SJCRH30 (cell line): ENCODE measurements at regions not wholly inside any gene's neighbourhood (a gene's known extent, or its start where the extent isn't known, plus 50 kb on each side); places are given as distances from the start of the nearest gene placed in this dataset.

ENCODE experiments used
- DNase-seq, 2 experiments: peaks; one replicate each; pipeline ENCODE4 v3.0.0-alpha.2; 2015 to 2020
- H3K27ac ChIP-seq: fragments of 250-450 bp; sonication (Bioruptor Pico); 2 replicates; pipeline ENCODE4 v1.5.1; 2020; ENCODE audit warnings: mild to moderate bottlenecking, moderate library complexity
- H3K27me3 ChIP-seq: fragments of 250-450 bp; sonication (Bioruptor Pico); 2 replicates; pipeline ENCODE4 v1.5.1; 2020; ENCODE audit warnings: mild to moderate bottlenecking, moderate library complexity
- H3K36me3 ChIP-seq: fragments of 250-450 bp; sonication (Bioruptor Pico); 2 replicates; pipeline ENCODE4 v1.5.1; 2020; ENCODE audit warnings: mild to moderate bottlenecking, moderate library complexity
- H3K4me1 ChIP-seq: fragments of 250-450 bp; sonication (Bioruptor Pico); 2 replicates; pipeline ENCODE4 v1.5.1; 2020; ENCODE audit warnings: mild to moderate bottlenecking, moderate library complexity
- H3K4me3 ChIP-seq: fragments of 250-450 bp; sonication (Bioruptor Pico); 2 replicates; pipeline ENCODE4 v1.5.1; 2020; ENCODE audit warnings: mild to moderate bottlenecking, moderate library complexity
- H3K9me3 ChIP-seq: fragments of 250-450 bp; sonication (Bioruptor Pico); replicated peaks from 2 replicates; pipeline ENCODE4 v1.5.1; 2020; ENCODE audit warnings: mild to moderate bottlenecking, moderate library complexity

DNA sequence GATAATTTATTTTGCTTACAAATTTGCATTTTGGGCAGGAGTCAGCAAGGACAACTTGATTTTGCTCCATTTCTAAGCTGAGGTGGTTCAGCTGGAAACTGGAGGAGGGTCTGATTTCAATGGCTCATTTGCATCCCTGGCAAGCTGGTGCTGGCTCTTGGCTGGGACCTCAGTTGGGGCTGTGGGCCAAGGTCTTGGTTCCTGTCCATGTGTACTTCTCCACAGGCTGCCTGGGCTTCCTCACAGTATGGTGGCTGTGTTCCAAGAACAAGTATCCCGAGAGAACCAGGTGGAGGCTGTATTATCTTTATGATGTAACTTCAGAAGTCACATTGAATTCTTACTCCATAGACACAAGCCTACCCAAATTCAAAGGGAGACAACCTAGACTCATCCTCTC is 77.0 kb upstream of the STX18 start:
- Histone ChIP-seq H3K4me1 (no peaks in the 10 kb centered on the region), H3K4me3 (no peak overlapping the region)

DNA sequence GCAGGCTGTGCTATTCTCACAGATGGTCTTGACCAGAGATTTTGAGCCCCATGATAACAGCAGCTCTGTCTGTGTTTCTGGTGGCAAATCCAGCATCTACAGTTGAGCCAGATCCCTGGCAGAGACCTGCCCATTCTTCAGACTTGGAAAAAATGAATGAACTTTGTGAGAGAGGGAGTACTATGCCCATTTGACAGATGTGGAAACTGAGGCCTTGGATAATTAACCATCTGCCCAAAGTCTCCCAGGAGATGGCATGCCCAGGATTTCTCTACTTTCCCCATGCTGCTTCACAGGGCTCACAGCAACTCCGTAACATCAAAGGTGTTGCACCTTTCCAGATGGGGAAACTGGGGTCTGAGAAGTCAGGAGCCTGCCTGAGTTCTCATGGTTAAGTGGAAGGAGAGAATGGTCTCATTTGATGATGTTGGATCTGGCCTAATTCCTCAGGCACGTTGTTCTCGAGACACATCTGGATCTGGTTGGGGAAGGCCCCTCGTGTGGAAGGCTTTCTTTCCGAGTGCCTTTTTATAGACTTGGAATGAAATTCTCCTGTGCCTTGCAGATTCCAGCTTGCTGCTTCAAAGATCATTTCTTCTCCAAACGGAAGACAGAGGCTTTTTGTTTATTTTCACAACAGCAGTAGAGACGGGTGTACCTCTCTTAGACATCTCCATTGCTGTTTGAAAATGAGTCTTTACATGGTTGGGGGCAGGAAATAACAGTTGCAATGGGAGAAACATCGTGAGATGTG is 73.3 kb upstream of the STX18 start:
- no peak for DNase-seq
- H3K4me3 ChIP-seq: no peak overlapping the region
- no peaks in the 10 kb centered on the region for H3K36me3 ChIP-seq
- H3K27me3 ChIP-seq: no peaks in the 10 kb centered on the region
- no peaks in the 10 kb centered on the region for H3K4me1 ChIP-seq
- H3K9me3 ChIP-seq: no peaks in the 10 kb centered on the region
- H3K27ac ChIP-seq: no peak overlapping the region

More for the DNA sequence above, 77.0 kb upstream of the STX18 start:
- Histone ChIP-seq H3K9me3 (no peaks in the 10 kb centered on the region), H3K36me3 (no peaks in the 10 kb centered on the region), H3K27ac (no peak overlapping the region), H3K27me3 (no peaks in the 10 kb centered on the region)
- no peak for DNase-seq

DNA sequence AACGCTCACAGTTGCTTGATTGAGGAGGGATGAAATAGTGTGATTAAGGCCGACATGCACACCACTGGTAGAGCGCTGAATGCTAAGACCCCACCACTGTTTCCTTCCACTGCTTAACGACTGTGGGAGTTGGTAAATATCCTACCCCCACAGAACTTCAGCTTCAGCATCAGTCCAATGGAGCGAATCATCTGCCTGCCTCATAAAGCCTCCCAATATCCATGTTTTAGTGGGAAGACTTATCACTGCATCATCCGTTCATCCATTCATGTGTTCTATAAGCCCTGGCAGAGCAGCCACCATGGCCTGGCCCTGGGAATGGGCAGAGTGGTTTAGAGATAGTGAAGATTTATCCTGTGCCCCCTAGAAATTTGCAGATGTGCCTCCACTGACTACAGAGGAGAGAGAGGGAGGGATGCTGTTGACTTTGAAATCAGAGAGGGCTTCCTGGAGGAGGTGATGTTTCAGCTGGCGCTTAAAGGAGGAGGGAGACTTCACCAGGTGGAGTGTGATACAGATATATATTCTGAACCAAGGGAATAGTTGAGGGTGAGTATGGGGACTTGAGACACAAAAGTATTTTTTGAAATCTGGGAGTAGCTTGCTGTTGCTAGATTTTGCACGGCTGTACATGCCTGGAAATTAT is 71.9 kb upstream of the STX18 start:
- Histone ChIP-seq H3K4me3 (no peak overlapping the region), H3K4me1 (no peaks in the 10 kb centered on the region), H3K27ac (no peak overlapping the region), H3K27me3 (no peaks in the 10 kb centered on the region), H3K36me3 (no peaks in the 10 kb centered on the region), H3K9me3 (no peaks in the 10 kb centered on the region)
- no peak for DNase-seq

DNA sequence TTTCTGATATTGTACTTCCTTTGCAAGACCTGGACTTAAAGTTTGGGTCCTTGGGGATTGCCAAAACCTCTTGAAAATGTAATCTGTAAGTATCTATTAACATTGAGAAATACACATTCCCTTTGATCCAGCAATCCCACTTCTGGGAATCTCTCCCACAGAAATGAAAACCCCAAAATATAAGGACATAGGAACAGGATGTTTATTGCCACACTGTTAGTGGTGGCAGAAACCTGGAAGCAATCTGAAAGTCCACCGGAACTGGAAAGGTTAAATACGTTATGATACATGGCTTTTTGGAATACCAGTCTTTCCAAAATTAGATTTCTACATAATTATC is 71.2 kb upstream of the STX18 start:
- Histone ChIP-seq H3K36me3 (no peaks in the 10 kb centered on the region), H3K4me3 (no peak overlapping the region), H3K4me1 (no peaks in the 10 kb centered on the region), H3K9me3 (no peaks in the 10 kb centered on the region), H3K27ac (no peak overlapping the region), H3K27me3 (no peaks in the 10 kb centered on the region)
- DNase-seq: no peak

DNA sequence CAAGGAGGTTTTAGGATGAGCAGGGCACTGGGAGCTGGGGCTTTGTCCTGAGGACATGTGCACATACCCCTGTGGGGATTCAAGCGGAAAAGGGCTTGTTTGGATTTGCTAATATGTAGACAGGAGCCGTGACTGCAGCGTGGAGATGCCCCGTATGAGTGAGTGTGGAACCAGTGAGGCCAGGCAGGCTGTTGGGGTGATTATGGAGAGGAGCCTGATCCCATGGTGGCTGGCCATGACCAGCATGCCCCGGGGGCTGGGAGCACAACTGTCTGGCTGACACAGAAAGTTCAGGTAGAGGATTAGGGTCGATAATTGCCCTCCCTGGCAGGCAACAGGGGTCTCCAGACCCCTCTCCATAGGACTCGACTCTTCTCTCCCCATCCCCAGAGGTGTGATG is 68.8 kb upstream of the STX18 start:
- Histone ChIP-seq H3K27ac (no peak overlapping the region), H3K4me3 (no peak overlapping the region), H3K9me3 (no peaks in the 10 kb centered on the region), H3K27me3 (no peaks in the 10 kb centered on the region), H3K36me3 (no peaks in the 10 kb centered on the region), H3K4me1 (no peaks in the 10 kb centered on the region)
- no peak for DNase-seq

DNA sequence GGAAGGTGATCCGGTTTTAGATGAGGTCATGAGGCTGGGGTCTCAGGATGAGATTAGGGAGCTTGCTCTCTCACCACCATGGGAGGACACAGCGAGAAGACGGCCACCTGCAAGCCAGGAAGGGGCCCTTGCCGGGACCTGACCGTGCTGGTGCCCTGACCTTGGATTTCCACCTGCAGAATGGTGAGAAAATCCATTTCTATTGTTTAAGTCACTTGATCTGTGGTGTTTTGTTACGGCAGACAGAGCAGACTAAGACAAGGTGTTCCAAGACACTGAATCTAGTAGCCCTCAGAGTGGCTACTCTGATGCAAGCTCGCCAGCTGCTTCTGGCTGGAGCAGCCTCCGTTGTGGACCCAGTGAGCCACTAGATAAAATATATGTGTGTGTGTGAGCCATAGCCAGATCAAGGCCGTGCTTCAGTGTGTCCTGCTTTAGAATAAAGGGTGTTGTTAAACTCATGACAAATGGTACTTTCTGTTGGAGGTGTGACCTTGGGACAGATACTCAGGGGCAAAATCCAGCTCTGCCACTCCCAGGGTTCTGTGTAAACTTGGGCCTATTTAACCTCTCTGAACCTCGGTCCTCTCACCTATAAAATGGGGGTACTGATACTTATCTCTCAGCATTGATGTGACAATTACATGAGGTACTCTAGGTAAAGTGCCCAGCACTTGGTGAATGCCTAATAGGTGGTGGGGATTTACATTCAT is 67.9 kb upstream of the STX18 start:
- Histone ChIP-seq H3K9me3 (no peaks in the 10 kb centered on the region), H3K27ac (no peak overlapping the region), H3K4me1 (no peaks in the 10 kb centered on the region), H3K27me3 (no peaks in the 10 kb centered on the region), H3K36me3 (no peaks in the 10 kb centered on the region), H3K4me3 (no peak overlapping the region)
- DNase-seq: no peak

DNA sequence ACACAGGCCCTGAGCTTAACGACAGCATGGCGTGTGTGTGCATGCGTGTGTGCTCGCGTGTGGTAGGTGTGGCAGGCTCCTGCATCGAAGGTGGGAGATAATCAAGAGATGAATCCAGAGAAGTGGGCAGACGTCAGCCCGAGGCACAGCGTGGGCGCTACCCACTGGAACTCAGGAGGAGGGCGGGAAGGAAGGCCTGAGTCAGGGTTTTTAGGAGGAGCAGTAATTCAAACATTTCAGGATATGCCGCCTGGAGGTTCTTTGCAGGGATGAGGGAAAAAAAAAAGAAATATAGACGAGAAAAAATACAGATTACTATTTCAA is 66.3 kb upstream of the STX18 start:
- DNase-seq: no peak
- Histone ChIP-seq H3K4me3 (no peak overlapping the region), H3K27me3 (no peaks in the 10 kb centered on the region), H3K27ac (no peak overlapping the region), H3K4me1 (no peaks in the 10 kb centered on the region), H3K9me3 (no peaks in the 10 kb centered on the region), H3K36me3 (no peaks in the 10 kb centered on the region)

DNA sequence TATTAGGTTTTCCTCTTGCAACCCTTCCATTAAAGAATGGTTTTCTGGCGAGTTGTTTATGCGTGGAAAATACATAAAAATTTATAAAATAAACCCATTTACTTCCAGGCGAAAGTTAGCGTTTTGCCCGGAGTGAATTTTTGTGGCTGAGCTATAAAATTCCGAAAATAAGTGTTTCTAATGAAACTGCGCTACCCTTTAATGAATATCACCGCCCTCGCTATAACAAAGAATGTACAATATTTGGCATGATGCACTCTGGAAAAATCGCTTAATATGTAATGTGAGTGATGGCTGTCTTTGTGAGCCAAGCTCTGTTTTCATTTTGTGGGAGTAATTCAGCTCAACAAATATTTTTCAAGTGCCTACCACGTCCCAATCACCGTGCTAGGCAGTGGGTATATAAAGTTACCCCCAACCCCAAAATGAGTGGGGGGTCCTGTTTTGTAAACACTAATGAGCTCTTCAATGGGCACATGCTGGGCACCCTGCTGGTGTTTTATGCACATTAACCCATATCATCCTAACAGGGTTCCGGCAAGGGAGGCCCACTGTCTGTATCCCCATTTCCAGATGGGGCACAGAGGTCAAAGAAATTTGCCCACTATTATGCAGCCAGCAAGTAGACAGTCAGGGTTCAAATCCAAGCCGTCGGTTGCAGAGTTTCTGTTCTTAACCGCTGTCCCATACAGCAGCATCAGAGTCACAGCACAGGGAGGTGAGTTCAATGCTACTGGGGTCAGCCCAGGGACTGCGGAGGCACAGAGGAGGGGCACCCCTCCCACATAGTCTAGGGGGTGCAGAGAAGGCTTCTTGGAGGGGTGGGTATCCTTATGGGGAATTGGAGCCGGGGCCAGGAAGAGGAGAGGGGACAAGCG is 65.7 kb upstream of the STX18 start:
- H3K27ac ChIP-seq: no peak overlapping the region
- H3K27me3 ChIP-seq: no peaks in the 10 kb centered on the region
- DNase-seq: no peak
- H3K4me3 ChIP-seq: no peak overlapping the region
- H3K4me1 ChIP-seq: no peaks in the 10 kb centered on the region
- no peaks in the 10 kb centered on the region for H3K36me3 ChIP-seq
- no peaks in the 10 kb centered on the region for H3K9me3 ChIP-seq

DNA sequence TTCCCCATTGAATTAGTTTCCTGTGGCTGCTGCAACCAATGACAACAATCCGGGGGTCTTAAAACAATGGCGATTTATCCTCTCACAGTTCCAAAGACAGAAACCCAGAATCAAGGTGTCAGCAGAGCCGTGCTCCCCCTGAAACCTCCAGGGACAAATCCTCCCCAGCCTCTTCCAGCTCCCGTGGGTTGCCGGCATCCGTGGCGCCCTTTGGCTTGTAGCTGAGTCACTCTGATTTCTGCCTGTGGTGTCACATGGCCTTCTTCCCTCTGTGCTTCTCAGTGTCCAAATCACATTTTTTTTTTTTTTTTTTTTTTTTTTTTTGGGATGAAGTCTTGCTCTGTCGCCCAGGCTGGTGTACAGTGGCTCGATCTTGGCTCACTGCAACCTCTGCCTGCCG is 64.5 kb upstream of the STX18 start:
- no peak for DNase-seq
- Histone ChIP-seq H3K4me3 (no peak overlapping the region), H3K36me3 (no peaks in the 10 kb centered on the region), H3K4me1 (no peaks in the 10 kb centered on the region), H3K9me3 (no peaks in the 10 kb centered on the region), H3K27ac (no peak overlapping the region), H3K27me3 (no peaks in the 10 kb centered on the region)

DNA sequence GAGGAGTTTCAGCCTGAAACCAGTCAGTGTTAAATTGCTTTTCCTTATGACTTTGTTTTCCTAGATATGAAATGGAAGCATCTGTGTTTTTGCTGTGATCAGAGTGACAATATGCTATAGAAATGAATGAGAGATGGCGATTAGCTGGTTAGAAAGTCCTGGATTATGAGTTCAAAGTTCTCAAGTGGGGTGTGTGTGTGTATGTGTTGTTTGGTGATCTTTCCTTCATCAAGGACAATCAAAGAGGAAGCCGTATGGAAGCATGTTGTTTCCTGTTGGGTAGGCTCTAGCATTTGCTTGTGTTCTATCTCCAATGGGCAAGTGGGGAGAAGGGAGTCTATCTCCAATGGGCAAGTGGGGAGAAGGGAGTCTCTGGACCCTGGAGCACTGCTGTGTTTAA is 64.0 kb upstream of the STX18 start:
- Histone ChIP-seq H3K27ac (no peak overlapping the region), H3K27me3 (no peaks in the 10 kb centered on the region), H3K36me3 (no peaks in the 10 kb centered on the region), H3K4me3 (no peak overlapping the region), H3K4me1 (no peaks in the 10 kb centered on the region), H3K9me3 (no peaks in the 10 kb centered on the region)
- DNase-seq: no peak

DNA sequence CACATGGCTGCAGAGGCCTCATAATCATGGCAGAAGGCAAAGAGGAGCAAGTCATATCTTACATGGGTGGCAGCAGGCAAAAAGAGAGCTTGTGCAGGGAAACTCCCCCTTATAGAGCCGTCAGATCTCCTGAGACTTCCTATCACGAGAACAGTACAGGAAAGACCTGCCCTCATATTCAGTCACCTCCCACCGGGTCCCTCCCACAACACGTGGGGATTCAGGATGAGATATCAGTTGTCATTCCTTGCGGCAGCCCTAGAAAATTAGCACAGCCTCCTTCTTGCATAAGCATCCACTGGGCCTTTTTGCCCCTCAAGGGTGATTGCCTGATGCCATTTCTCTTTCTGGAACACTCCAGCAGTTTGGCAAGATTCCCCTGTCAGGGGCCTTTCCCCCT is 61.7 kb upstream of the STX18 start:
- no peaks in the 10 kb centered on the region for H3K27me3 ChIP-seq
- no peaks in the 10 kb centered on the region for H3K4me1 ChIP-seq
- H3K36me3 ChIP-seq: no peaks in the 10 kb centered on the region
- H3K9me3 ChIP-seq: no peaks in the 10 kb centered on the region
- H3K4me3 ChIP-seq: no peak overlapping the region
- no peak overlapping the region for H3K27ac ChIP-seq
- DNase-seq: no peak

DNA sequence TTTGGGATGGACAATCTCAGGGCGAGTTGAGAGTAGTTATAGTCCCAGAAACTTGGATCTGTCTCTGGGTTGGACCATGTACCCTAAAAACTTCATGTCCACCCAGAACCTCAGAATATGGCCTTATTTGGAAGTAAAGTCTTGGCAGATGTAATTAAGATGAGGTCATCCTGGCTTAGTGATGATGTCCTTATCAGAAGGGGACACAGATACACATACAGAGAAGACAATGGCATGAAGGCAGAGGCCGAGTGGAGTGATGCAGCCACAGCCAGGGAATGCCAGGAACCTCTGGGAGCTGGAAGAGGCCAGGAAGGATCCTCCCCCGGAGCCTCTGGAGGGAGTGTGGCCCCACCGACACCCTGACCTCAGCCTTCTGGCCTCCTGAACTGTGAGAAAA is 61.2 kb upstream of the STX18 start:
- Histone ChIP-seq H3K4me3 (no peak overlapping the region), H3K27ac (no peak overlapping the region), H3K36me3 (no peaks in the 10 kb centered on the region), H3K27me3 (no peaks in the 10 kb centered on the region), H3K9me3 (no peaks in the 10 kb centered on the region), H3K4me1 (no peaks in the 10 kb centered on the region)
- DNase-seq: no peak

DNA sequence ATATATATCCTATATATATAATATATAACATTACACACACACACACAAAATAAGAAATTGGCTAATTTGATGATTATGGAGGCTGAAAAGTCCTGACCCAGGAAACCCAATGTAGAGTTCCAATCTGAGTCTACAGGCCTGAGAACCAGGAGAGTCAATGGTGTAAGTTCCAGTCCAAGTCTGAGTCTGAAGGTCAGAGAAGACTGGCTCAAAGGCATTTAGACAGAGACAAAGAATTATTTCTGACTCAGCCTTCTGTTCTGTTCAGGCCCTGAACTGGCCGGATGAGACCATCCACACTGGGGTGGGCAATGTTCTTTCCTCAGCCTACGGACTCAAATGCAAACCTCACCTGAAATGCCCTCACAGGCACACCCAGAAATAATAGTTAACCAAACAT is 60.6 kb upstream of the STX18 start:
- Histone ChIP-seq H3K27me3 (no peaks in the 10 kb centered on the region), H3K4me1 (no peaks in the 10 kb centered on the region), H3K9me3 (no peaks in the 10 kb centered on the region), H3K27ac (no peak overlapping the region), H3K36me3 (no peaks in the 10 kb centered on the region), H3K4me3 (no peak overlapping the region)
- DNase-seq: no peak

DNA sequence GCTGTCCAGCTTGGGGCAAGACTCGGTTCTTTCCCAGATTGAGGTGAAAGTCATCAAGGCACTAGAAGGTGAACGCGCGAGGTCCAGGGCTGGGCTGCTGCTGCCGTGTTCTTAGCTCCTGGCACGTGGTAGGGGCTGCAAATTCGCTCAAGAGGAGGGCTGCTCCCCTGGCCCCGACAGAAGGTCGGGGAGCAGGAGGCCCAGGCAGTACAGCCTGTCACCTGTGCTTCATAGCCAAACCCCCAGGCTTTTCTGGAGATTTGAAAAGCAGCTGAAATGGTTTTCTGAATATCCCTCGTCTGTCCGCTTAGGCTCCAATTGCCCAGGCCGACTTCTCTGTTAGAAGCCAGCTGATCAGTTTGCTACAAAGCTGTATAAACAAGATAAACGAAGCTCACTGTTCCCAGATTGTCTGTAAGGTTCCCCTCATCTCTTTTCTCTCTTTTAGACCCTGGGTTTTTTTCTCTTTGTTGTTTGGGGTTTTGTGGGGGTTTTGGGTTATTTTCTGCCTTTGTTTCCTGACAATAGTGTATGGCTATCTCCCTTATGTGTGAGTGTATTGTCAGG is 60.0 kb upstream of the STX18 start:
- Histone ChIP-seq H3K27ac (no peak overlapping the region), H3K9me3 (no peaks in the 10 kb centered on the region), H3K36me3 (no peaks in the 10 kb centered on the region), H3K4me3 (no peak overlapping the region), H3K4me1 (no peaks in the 10 kb centered on the region), H3K27me3 (no peaks in the 10 kb centered on the region)
- DNase-seq: no peak
